GM18867 (cell line): ENCODE measurements at regions not wholly inside any gene's neighbourhood (a gene's known extent, or its start where the extent isn't known, plus 50 kb on each side); places are given as distances from the start of the nearest gene placed in this dataset.
"Not testable (repeated sequence)": the region's sequence is repeated elsewhere in the genome, so short reads cannot be mapped to it uniquely, and the experiment has no call there.

Source experiments
- ATAC-seq: cut with Tn5 transposase; IDR thresholded peaks from one replicate; pipeline ENCODE4 v1.9.1; 2021; ENCODE audit warnings: mild to moderate bottlenecking, moderate library complexity; ENCODE audit not compliant: unreplicated experiment

GRCh38 chr12:73186272-73186671, 914.1 kb downstream of the TRHDE start:
- no peak for ATAC-seq

GRCh38 chr12:73187765-73188164, 915.6 kb downstream of the TRHDE start:
- no peak for ATAC-seq

GRCh38 chr12:73210548-73211204, 938.5 kb downstream of the TRHDE start:
- ATAC-seq = no peak

- no peak for ATAC-seq
Observed at GRCh38 chr12:73220951-73221350, 948.8 kb downstream of the TRHDE start.

- ATAC-seq = no peak
Observed at GRCh38 chr12:73221398-73221797, 949.2 kb downstream of the TRHDE start.

GRCh38 chr12:73221836-73222235, 949.7 kb downstream of the TRHDE start:
- no peak for ATAC-seq

GRCh38 chr12:73225371-73225937, 953.3 kb downstream of the TRHDE start:
- no peak for ATAC-seq

GRCh38 chr12:73225941-73226340, 953.8 kb downstream of the TRHDE start:
- ATAC-seq = no peak

GRCh38 chr12:73226593-73226992, 954.4 kb downstream of the TRHDE start:
- no peak for ATAC-seq

- ATAC-seq = not testable (repeated sequence)
Observed at GRCh38 chr12:73228828-73229227, 956.7 kb downstream of the TRHDE start.

- no peak for ATAC-seq
Observed at GRCh38 chr12:73235387-73235786, 963.2 kb downstream of the TRHDE start.

- no peak for ATAC-seq
Observed at GRCh38 chr12:73240110-73240509, 967.9 kb downstream of the TRHDE start.

GRCh38 chr12:73262788-73263381, 990.7 kb downstream of the TRHDE start:
- no peak for ATAC-seq

GRCh38 chr12:73266206-73266605, 994.0 kb downstream of the TRHDE start:
- no peak for ATAC-seq

- no peak for ATAC-seq
Observed at GRCh38 chr12:73274976-73275375, 1002.8 kb downstream of the TRHDE start.

GRCh38 chr12:73277971-73278370, 1005.8 kb downstream of the TRHDE start:
- ATAC-seq = no peak

- no peak for ATAC-seq
Observed at GRCh38 chr12:73301530-73301929, 1029.4 kb downstream of the TRHDE start.

- ATAC-seq = no peak
Observed at GRCh38 chr12:73307260-73307659, 1035.1 kb downstream of the TRHDE start.

GRCh38 chr12:73308079-73308478, 1035.9 kb downstream of the TRHDE start:
- no peak for ATAC-seq

- no peak for ATAC-seq
Observed at GRCh38 chr12:73308747-73309146, 1036.6 kb downstream of the TRHDE start.

GRCh38 chr12:73321319-73321718, 1049.1 kb downstream of the TRHDE start:
- ATAC-seq = no peak

GRCh38 chr12:73321776-73322175, 1049.6 kb downstream of the TRHDE start:
- no peak for ATAC-seq
